ENCODE measurements at regions not wholly inside any gene's neighbourhood (a gene's known extent, or its start where the extent isn't known, plus 50 kb on each side); places are given as distances from the start of the nearest gene placed in this dataset.

GRCh38 chr10:128839701-128840100 lies 627.3 kb upstream of the MGMT start:
- TF ChIP-seq TAF1 (IDR thresholded peaks at IDR 0.05; ENCODE audit: borderline replicate concordance, low read depth, low read length) (no peak), FOXM1 (IDR thresholded peaks at IDR 0.05; ENCODE audit: low read depth) (no peak), JUND (IDR thresholded peaks at IDR 0.05) (no peak), YY1 (IDR thresholded peaks at IDR 0.05; ENCODE audit: low read depth) (no peak), RCOR1 (IDR thresholded peaks at IDR 0.05; ENCODE audit: low read length) (no peak), EZH2phosphoT487 (IDR thresholded peaks at IDR 0.05; ENCODE audit: borderline replicate concordance, low read depth) (no peak), EP300 (IDR thresholded peaks at IDR 0.05; ENCODE audit: borderline replicate concordance in 1 of 2, low read depth in 1 of 2, low read length in 1 of 2) (no peak), CHD2 (IDR thresholded peaks at IDR 0.05; ENCODE audit: low read length, partially characterized antibody) (no peak), USF2 (IDR thresholded peaks at IDR 0.05; ENCODE audit: borderline replicate concordance, low read depth, low read length) (no peak), FOSL2 (IDR thresholded peaks at IDR 0.05; ENCODE audit: borderline replicate concordance, low read depth) (no peak), MXI1 (IDR thresholded peaks at IDR 0.05; ENCODE audit: low read depth, low read length) (no peak), GABPA (IDR thresholded peaks at IDR 0.05; ENCODE audit: low read depth) (no peak)
- TF ChIP-seq, protein P1, sequence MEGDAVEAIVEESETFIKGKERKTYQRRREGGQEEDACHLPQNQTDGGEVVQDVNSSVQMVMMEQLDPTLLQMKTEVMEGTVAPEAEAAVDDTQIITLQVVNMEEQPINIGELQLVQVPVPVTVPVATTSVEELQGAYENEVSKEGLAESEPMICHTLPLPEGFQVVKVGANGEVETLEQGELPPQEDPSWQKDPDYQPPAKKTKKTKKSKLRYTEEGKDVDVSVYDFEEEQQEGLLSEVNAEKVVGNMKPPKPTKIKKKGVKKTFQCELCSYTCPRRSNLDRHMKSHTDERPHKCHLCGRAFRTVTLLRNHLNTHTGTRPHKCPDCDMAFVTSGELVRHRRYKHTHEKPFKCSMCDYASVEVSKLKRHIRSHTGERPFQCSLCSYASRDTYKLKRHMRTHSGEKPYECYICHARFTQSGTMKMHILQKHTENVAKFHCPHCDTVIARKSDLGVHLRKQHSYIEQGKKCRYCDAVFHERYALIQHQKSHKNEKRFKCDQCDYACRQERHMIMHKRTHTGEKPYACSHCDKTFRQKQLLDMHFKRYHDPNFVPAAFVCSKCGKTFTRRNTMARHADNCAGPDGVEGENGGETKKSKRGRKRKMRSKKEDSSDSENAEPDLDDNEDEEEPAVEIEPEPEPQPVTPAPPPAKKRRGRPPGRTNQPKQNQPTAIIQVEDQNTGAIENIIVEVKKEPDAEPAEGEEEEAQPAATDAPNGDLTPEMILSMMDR (IDR thresholded peaks at IDR 0.05), result no peak
